ENCODE measurements at regions not wholly inside any gene's neighbourhood (a gene's known extent, or its start where the extent isn't known, plus 50 kb on each side); places are given as distances from the start of the nearest gene placed in this dataset.

GRCh38 chr2:8438476-8438875 is 243.4 kb upstream of the ID2 start:
- H3K4me1 ChIP-seq = peaks cover 4 to 23% (median 19%) of the 10 kb centered on the region in 4 donors
- no peak for TF ChIP-seq POLR2AphosphoS5 (IDR thresholded peaks at IDR 0.05)
- TF ChIP-seq CTCF (IDR thresholded peaks at IDR 0.05) = no peak
- TF ChIP-seq POLR2A (IDR thresholded peaks at IDR 0.05) = no peak
- no peak for TF ChIP-seq EP300 (IDR thresholded peaks at IDR 0.05)
- no peaks in the 10 kb centered on the region for H3K9me3 ChIP-seq
- WGBS, 5 donors = 46 to 66% (median 55%) methylated on average over 3 of the region's 3 CpGs
- intact Hi-C loops (cut with DNase I; ENCODE audit: low total_unique reads) = no loop called here
- no peaks in the 10 kb centered on the region for H3K36me3 ChIP-seq
- DNase-seq = no peak
- no peaks in the 10 kb centered on the region for H3K27me3 ChIP-seq
- H3K27ac ChIP-seq = no peak overlapping the region
- H3K4me3 ChIP-seq = no peak overlapping the region

- Histone ChIP-seq H3K4me1 (peaks cover 4 to 23% (median 19%) of the 10 kb centered on the region in 4 donors), H3K36me3 (no peaks in the 10 kb centered on the region), H3K27ac (no peak overlapping the region), H3K9me3 (no peaks in the 10 kb centered on the region), H3K27me3 (no peaks in the 10 kb centered on the region), H3K4me3 (no peak overlapping the region)
- WGBS, 5 donors = 42 to 72% (median 44%) methylated on average over 7 of the region's 7 CpGs
- DNase-seq = peak in 1 of 2 donors; percentile 48
- no peak for TF ChIP-seq EP300 (IDR thresholded peaks at IDR 0.05)
- TF ChIP-seq POLR2A (IDR thresholded peaks at IDR 0.05) = no peak
- no peak for TF ChIP-seq POLR2AphosphoS5 (IDR thresholded peaks at IDR 0.05)
- no peak for TF ChIP-seq CTCF (IDR thresholded peaks at IDR 0.05)
- intact Hi-C loops (cut with DNase I; ENCODE audit: low total_unique reads) = no loop called here
Observed at GRCh38 chr2:8438996-8439395, 242.9 kb upstream of the ID2 start.

- intact Hi-C loops (cut with DNase I; ENCODE audit: low total_unique reads) = no loop called here
- 51 to 74% (median 65%) methylated on average over 12 of the region's 12 CpGs for WGBS, 5 donors
- TF ChIP-seq POLR2A (IDR thresholded peaks at IDR 0.05) = no peak
- no peak for TF ChIP-seq CTCF (IDR thresholded peaks at IDR 0.05)
- TF ChIP-seq EP300 (IDR thresholded peaks at IDR 0.05) = no peak
- peak in 1 of 3 donors; percentile 32 for TF ChIP-seq POLR2AphosphoS5 (IDR thresholded peaks at IDR 0.05)
- Histone ChIP-seq H3K4me1 (peaks cover 4 to 23% (median 19%) of the 10 kb centered on the region in 4 donors), H3K36me3 (no peaks in the 10 kb centered on the region), H3K9me3 (no peaks in the 10 kb centered on the region), H3K27me3 (no peaks in the 10 kb centered on the region), H3K4me3 (no peak overlapping the region), H3K27ac (no peak overlapping the region)
- DNase-seq = peak in 1 of 2 donors; percentile 63
Observed at GRCh38 chr2:8440029-8440778, 241.7 kb upstream of the ID2 start.

- intact Hi-C loops (cut with DNase I; ENCODE audit: low total_unique reads) = no loop called here
- 86 to 88% (median 86%) methylated on average over 12 of the region's 12 CpGs for WGBS, 5 donors
- DNase-seq = no peak
- no peaks in the 10 kb centered on the region for H3K27me3 ChIP-seq
- TF ChIP-seq CTCF (IDR thresholded peaks at IDR 0.05) = no peak
- no peak for TF ChIP-seq POLR2A (IDR thresholded peaks at IDR 0.05)
- no peak for TF ChIP-seq EP300 (IDR thresholded peaks at IDR 0.05)
- no peak for TF ChIP-seq POLR2AphosphoS5 (IDR thresholded peaks at IDR 0.05)
- H3K36me3 ChIP-seq = no peaks in the 10 kb centered on the region
- H3K4me1 ChIP-seq = peaks cover 4 to 23% (median 19%) of the 10 kb centered on the region in 4 donors
- H3K9me3 ChIP-seq = no peaks in the 10 kb centered on the region
- no peak overlapping the region for H3K4me3 ChIP-seq
- no peak overlapping the region for H3K27ac ChIP-seq
Observed at GRCh38 chr2:8441371-8441770, 240.5 kb upstream of the ID2 start.
